Fibroblast of lung (primary cell): ENCODE measurements at regions not wholly inside any gene's neighbourhood (a gene's known extent, or its start where the extent isn't known, plus 50 kb on each side); places are given as distances from the start of the nearest gene placed in this dataset.

Experiments
- DNase-seq, 2 donors: peaks; one replicate each; pipeline versions ENCODE4 v3.0.0 to v3.0.0-alpha.2; 2010; ENCODE audit warnings: low read depth in 2 of 2
- H2AFZ ChIP-seq: 2 replicates; pipeline ENCODE4 v1.5.1; 2012; ENCODE audit warnings: low read length, control low read depth, inconsistent platforms
- H3K27ac ChIP-seq: 2 replicates; pipeline ENCODE4 v1.5.1; 2011; ENCODE audit warnings: low read length, control low read depth; ENCODE audit not compliant: insufficient read depth
- H3K27me3 ChIP-seq: 2 replicates; pipeline ENCODE4 v1.5.1; 2011; ENCODE audit warnings: mild to moderate bottlenecking, low read length; ENCODE audit not compliant: control insufficient read depth, insufficient read depth
- H3K36me3 ChIP-seq: 2 replicates; pipeline ENCODE4 v1.5.1; 2011; ENCODE audit warnings: low read length; ENCODE audit not compliant: control insufficient read depth, insufficient read depth
- H3K4me1 ChIP-seq: 2 replicates; pipeline ENCODE4 v1.5.1; 2011; ENCODE audit warnings: low read length; ENCODE audit not compliant: control insufficient read depth, insufficient read depth; ENCODE audit errors: extremely low read depth
- H3K4me2 ChIP-seq: 2 replicates; pipeline ENCODE4 v1.5.1; 2011; ENCODE audit warnings: low read length, control low read depth; ENCODE audit not compliant: insufficient read depth; ENCODE audit errors: extremely low read depth
- H3K4me3 ChIP-seq, 4 experiments: fragments of 200-600 bp in 1 of 4; sonication (generic) in 1 of 4; replicated peaks in 1 of 4; 2 replicates each; pipeline ENCODE4 v1.5.1; 2011 to 2016; ENCODE audit warnings: low read length in 4 of 4, low read depth in 3 of 4, mild to moderate bottlenecking in 3 of 4, control low read depth in 2 of 4, inconsistent platforms in 1 of 4, mixed read lengths in 1 of 4; ENCODE audit not compliant: insufficient read depth in 1 of 4; ENCODE audit errors: control extremely low read depth in 1 of 4
- H3K79me2 ChIP-seq: 2 replicates; pipeline ENCODE4 v1.5.1; 2012; ENCODE audit warnings: mild to moderate bottlenecking, low read length, inconsistent platforms; ENCODE audit not compliant: control insufficient read depth, insufficient read depth
- H3K9ac ChIP-seq: 2 replicates; pipeline ENCODE4 v1.5.1; 2011; ENCODE audit warnings: mild to moderate bottlenecking, low read length, control low read depth; ENCODE audit not compliant: insufficient read depth
- H3K9me3 ChIP-seq: 2 replicates; pipeline ENCODE4 v1.5.1; 2012; ENCODE audit warnings: low read depth, low read length; ENCODE audit not compliant: control insufficient read depth, insufficient read depth
- H4K20me1 ChIP-seq: 2 replicates; pipeline ENCODE4 v1.5.1; 2011; ENCODE audit warnings: low read length; ENCODE audit not compliant: control insufficient read depth, insufficient read depth; ENCODE audit errors: extremely low read depth
- CTCF ChIP-seq, 2 donors: IDR thresholded peaks in 1 of 2; conservative IDR thresholded peaks in 1 of 2; 1 replicate in 1 of 2; 2 replicates in 1 of 2; pipeline ENCODE4 v1.5.1; 2011 to 2012; ENCODE audit warnings: low read length in 2 of 2, control low read depth in 1 of 2, inconsistent platforms in 1 of 2, low read depth in 1 of 2, mild to moderate bottlenecking in 1 of 2
- EZH2 ChIP-seq: IDR thresholded peaks from 2 replicates; pipeline ENCODE4 v1.5.1; 2012; ENCODE audit warnings: low read length, control low read depth, mild to moderate bottlenecking; ENCODE audit errors: missing control alignments

- Histone ChIP-seq H3K4me3 (no peak overlapping the region), H3K4me2 (no peak overlapping the region), H3K36me3 (no peaks in the 10 kb centered on the region), H3K27me3 (peaks cover 12% of the 10 kb centered on the region), H2AFZ (no peak overlapping the region), H3K4me1 (peaks cover 5% of the 10 kb centered on the region), H3K79me2 (no peaks in the 10 kb centered on the region), H3K9me3 (no peaks in the 10 kb centered on the region), H4K20me1 (no peaks in the 10 kb centered on the region), H3K9ac (no peak overlapping the region), H3K27ac (no peak overlapping the region)
- TF ChIP-seq EZH2 (no peak), CTCF (conservative IDR thresholded peaks at IDR 0.05 in 1 of 2, IDR thresholded peaks at IDR 0.05 in 1 of 2; ENCODE audit: low read depth in 1 of 2, low read length in 2 of 2) (no peak)
- DNase-seq: no peak
These were observed 55.3 kb upstream of the TMCC3 start for GRCh38 chr12:94705676-94706075.

GRCh38 chr12:94704452-94705306 is 54.3 kb upstream of the TMCC3 start:
- TF ChIP-seq CTCF (conservative IDR thresholded peaks at IDR 0.05 in 1 of 2, IDR thresholded peaks at IDR 0.05 in 1 of 2; ENCODE audit: low read depth in 1 of 2, low read length in 2 of 2) (no peak), EZH2 (no peak)
- Histone ChIP-seq H3K79me2 (no peaks in the 10 kb centered on the region), H3K4me2 (peak overlapping the region; percentile 7), H3K27me3 (peaks cover 12% of the 10 kb centered on the region), H3K9me3 (no peaks in the 10 kb centered on the region), H3K9ac (no peak overlapping the region), H3K36me3 (no peaks in the 10 kb centered on the region), H3K4me1 (peaks cover 5% of the 10 kb centered on the region), H3K27ac (no peak overlapping the region), H3K4me3 (no peak overlapping the region), H2AFZ (no peak overlapping the region), H4K20me1 (no peaks in the 10 kb centered on the region)
- peak; percentile 90 to 97 for DNase-seq

GRCh38 chr12:94702696-94703095 is 52.3 kb upstream of the TMCC3 start:
- H2AFZ ChIP-seq: no peak overlapping the region
- H3K79me2 ChIP-seq: no peaks in the 10 kb centered on the region
- no peak for TF ChIP-seq CTCF (conservative IDR thresholded peaks at IDR 0.05 in 1 of 2, IDR thresholded peaks at IDR 0.05 in 1 of 2; ENCODE audit: low read depth in 1 of 2, low read length in 2 of 2)
- no peak for TF ChIP-seq EZH2
- no peaks in the 10 kb centered on the region for H3K36me3 ChIP-seq
- no peak overlapping the region for H3K9ac ChIP-seq
- H3K4me2 ChIP-seq: no peak overlapping the region
- peaks cover 12% of the 10 kb centered on the region for H3K27me3 ChIP-seq
- no peaks in the 10 kb centered on the region for H4K20me1 ChIP-seq
- no peak overlapping the region for H3K4me3 ChIP-seq
- H3K27ac ChIP-seq: no peak overlapping the region
- peaks cover 5% of the 10 kb centered on the region for H3K4me1 ChIP-seq
- H3K9me3 ChIP-seq: no peaks in the 10 kb centered on the region
- DNase-seq: no peak
